ENCODE measurements at regions not wholly inside any gene's neighbourhood (a gene's known extent, or its start where the extent isn't known, plus 50 kb on each side); places are given as distances from the start of the nearest gene placed in this dataset.

GRCh38 chr12:4984344-4984743 is 59.3 kb upstream of the KCNA5 start:
- TF ChIP-seq CTCF (IDR thresholded peaks at IDR 0.05 in 8 of 11, conservative IDR thresholded peaks at IDR 0.05 in 3 of 11) (no peak), POLR2A (IDR thresholded peaks at IDR 0.05) (no peak)
